GM21786 (cell line): ENCODE measurements at regions not wholly inside any gene's neighbourhood (a gene's known extent, or its start where the extent isn't known, plus 50 kb on each side); places are given as distances from the start of the nearest gene placed in this dataset.
"Not testable (repeated sequence)": the region's sequence is repeated elsewhere in the genome, so short reads cannot be mapped to it uniquely, and the experiment has no call there.

Source experiments
- ATAC-seq: cut with Tn5 transposase; IDR thresholded peaks from one replicate; pipeline ENCODE4 v1.9.1; 2021; ENCODE audit not compliant: unreplicated experiment

- ATAC-seq, result no peak
Observed at GRCh38 chr1:181170194-181170593, 81.7 kb downstream of the IER5 start.

GRCh38 chr1:181172082-181172481 is 83.6 kb downstream of the IER5 start:
- no peak for ATAC-seq

GRCh38 chr1:181173761-181174447 is 85.4 kb downstream of the IER5 start:
- ATAC-seq, result no peak

GRCh38 chr1:181174861-181175260 is 86.4 kb downstream of the IER5 start:
- no peak for ATAC-seq

GRCh38 chr1:181175356-181175910 is 86.9 kb downstream of the IER5 start:
- ATAC-seq, result no peak

- ATAC-seq, result no peak
Observed at GRCh38 chr1:181175955-181176354, 87.5 kb downstream of the IER5 start.

- no peak for ATAC-seq
Observed at GRCh38 chr1:181178241-181178879, 89.9 kb downstream of the IER5 start.

- no peak for ATAC-seq
Observed at GRCh38 chr1:181179279-181179986, 90.9 kb downstream of the IER5 start.

GRCh38 chr1:181179987-181180365 is 91.5 kb downstream of the IER5 start:
- no peak for ATAC-seq

- no peak for ATAC-seq
Observed at GRCh38 chr1:181180407-181181031, 92.0 kb downstream of the IER5 start.

- ATAC-seq, result no peak
Observed at GRCh38 chr1:181181792-181182585, 93.5 kb downstream of the IER5 start.

- no peak for ATAC-seq
Observed at GRCh38 chr1:181184621-181185020, 96.1 kb downstream of the IER5 start.

- ATAC-seq, result no peak
Observed at GRCh38 chr1:181185461-181185860, 97.0 kb downstream of the IER5 start.

GRCh38 chr1:181186133-181186532 is 97.6 kb downstream of the IER5 start:
- not testable (repeated sequence) for ATAC-seq

- ATAC-seq, result no peak
Observed at GRCh38 chr1:181187337-181188126, 99.0 kb downstream of the IER5 start.

- ATAC-seq, result no peak
Observed at GRCh38 chr1:181189245-181189644, 100.7 kb downstream of the IER5 start.

GRCh38 chr1:181189691-181190363 is 101.3 kb downstream of the IER5 start:
- peak; percentile 64 for ATAC-seq

- ATAC-seq, result no peak
Observed at GRCh38 chr1:181190364-181191035, 102.0 kb downstream of the IER5 start.
